IMR-90 (cell line): ENCODE measurements at regions not wholly inside any gene's neighbourhood (a gene's known extent, or its start where the extent isn't known, plus 50 kb on each side); places are given as distances from the start of the nearest gene placed in this dataset.

Experiments
- ATAC-seq: fragments of 200-7000 bp; cut with Tn5 transposase; 2 replicates; pipeline ENCODE4 v1.9.1; 2020; ENCODE audit warnings: low read depth, mild to moderate bottlenecking, moderate library complexity
- BruUV-seq: library from RNA; stranded (reverse); fragments of 400-500 nt; replicated peaks from 2 replicates; lab custom pipeline; 2021; lab: Mats Ljungman, UMichigan
- CTCF ChIA-PET: fragments of 300-600 bp; formaldehyde crosslinking; extraction: SDS; loops from one replicate; lab custom pipeline; 2021; ENCODE audit warnings: antibody characterized with exemption; lab: Yijun Ruan, JAX
- POLR2A ChIA-PET: fragments of 300-600 bp; sonication (Branson Sonifier 250); formaldehyde crosslinking; loops from one replicate; lab custom pipeline; 2022; ENCODE audit warnings: antibody characterized with exemption; ENCODE audit not compliant: unreplicated experiment; lab: Charles Lee
- DNase-seq: peaks from one replicate; pipeline ENCODE4 v3.0.0; 2013
- H2AFZ ChIP-seq: replicated peaks from 2 replicates; pipeline ENCODE3; 2013; ENCODE audit warnings: low read length, mild to moderate bottlenecking; ENCODE audit not compliant: poor library complexity
- H2AK5ac ChIP-seq: 2 replicates; pipeline ENCODE4 v1.6.1; 2013; ENCODE audit warnings: low read depth, low read length, inconsistent platforms
- H2AK9ac ChIP-seq: replicated peaks from 2 replicates; pipeline ENCODE3; 2013; ENCODE audit warnings: mild to moderate bottlenecking, low read depth, low read length, moderate library complexity; ENCODE audit not compliant: poor library complexity
- H2BK120ac ChIP-seq: 2 replicates; pipeline ENCODE4 v1.6.1; 2013; ENCODE audit warnings: low read depth, low read length, inconsistent platforms
- H2BK15ac ChIP-seq: 3 replicates; pipeline ENCODE4 v1.6.1; 2013; ENCODE audit warnings: low read depth, low read length, inconsistent platforms
- H2BK20ac ChIP-seq: 2 replicates; pipeline ENCODE4 v1.6.1; 2013; ENCODE audit warnings: low read depth, mild to moderate bottlenecking, inconsistent platforms, low read length, moderate library complexity
- H2BK5ac ChIP-seq: 2 replicates; pipeline ENCODE4 v1.6.1; 2013; ENCODE audit warnings: mild to moderate bottlenecking, low read depth, low read length, inconsistent platforms; ENCODE audit not compliant: poor library complexity, severe bottlenecking
- H3K14ac ChIP-seq: replicated peaks from 2 replicates; pipeline ENCODE4 v1.6.1; 2013; ENCODE audit warnings: low read depth, low read length, inconsistent platforms
- H3K18ac ChIP-seq: 2 replicates; pipeline ENCODE4 v1.6.1; 2013; ENCODE audit warnings: low read depth, low read length, control low read depth
- H3K23ac ChIP-seq: 2 replicates; pipeline ENCODE4 v1.6.1; 2013; ENCODE audit warnings: low read depth, low read length, inconsistent platforms
- H3K27ac ChIP-seq: 2 replicates; pipeline ENCODE4 v1.5.1; 2013; ENCODE audit warnings: mild to moderate bottlenecking, control low read depth, low read length; ENCODE audit not compliant: insufficient read depth
- H3K27me3 ChIP-seq: 2 replicates; pipeline ENCODE4 v1.6.1; 2013; ENCODE audit warnings: low read length; ENCODE audit not compliant: control insufficient read depth, insufficient read depth
- H3K36me3 ChIP-seq: 2 replicates; pipeline ENCODE4 v1.6.1; 2013; ENCODE audit warnings: low read length, mixed read lengths; ENCODE audit not compliant: control insufficient read depth, insufficient read depth
- H3K4ac ChIP-seq: 2 replicates; pipeline ENCODE4 v1.6.1; 2013; ENCODE audit warnings: low read depth, low read length, inconsistent platforms
- H3K4me1 ChIP-seq: 2 replicates; pipeline ENCODE4 v1.6.1; 2013; ENCODE audit warnings: low read length, mixed read lengths; ENCODE audit not compliant: control insufficient read depth, insufficient read depth
- H3K4me2 ChIP-seq: 2 replicates; pipeline ENCODE4 v1.6.1; 2013; ENCODE audit warnings: low read depth, mild to moderate bottlenecking, control low read depth, low read length, moderate library complexity
- H3K4me3 ChIP-seq: 2 replicates; pipeline ENCODE4 v1.5.1; 2013; ENCODE audit warnings: low read depth, mild to moderate bottlenecking, control low read depth, low read length, moderate library complexity; ENCODE audit not compliant: insufficient read depth
- H3K56ac ChIP-seq: 2 replicates; pipeline ENCODE4 v1.6.1; 2013; ENCODE audit warnings: low read length, inconsistent platforms; ENCODE audit not compliant: insufficient read depth; ENCODE audit errors: extremely low read depth
- H3K79me1 ChIP-seq, 2 experiments: 2 replicates each; pipeline ENCODE4 v1.6.1; 2013; ENCODE audit warnings: low read length in 2 of 2, inconsistent platforms in 1 of 2, low read depth in 1 of 2
- H3K9ac ChIP-seq: 2 replicates; pipeline ENCODE4 v1.6.1; 2013; ENCODE audit warnings: low read depth, low read length, control low read depth
- H3K9me1 ChIP-seq: 2 replicates; pipeline ENCODE4 v1.6.1; 2013; ENCODE audit warnings: low read length, inconsistent platforms; ENCODE audit not compliant: insufficient read depth
- H3K9me3 ChIP-seq: 2 replicates; pipeline ENCODE4 v1.6.1; 2013; ENCODE audit warnings: low read length; ENCODE audit not compliant: control insufficient read depth, insufficient read depth
- H4K20me1 ChIP-seq: 2 replicates; pipeline ENCODE4 v1.6.1; 2013; ENCODE audit warnings: low read length, inconsistent platforms; ENCODE audit not compliant: insufficient read depth
- H4K5ac ChIP-seq: 2 replicates; pipeline ENCODE4 v1.6.1; 2013; ENCODE audit warnings: mild to moderate bottlenecking, low read depth, low read length, control low read depth
- H4K8ac ChIP-seq, 2 experiments: 2 replicates each; pipeline ENCODE4 v1.6.1; 2013; ENCODE audit warnings: low read depth in 2 of 2, low read length in 2 of 2, control low read depth in 1 of 2, inconsistent platforms in 1 of 2
- H4K91ac ChIP-seq: 2 replicates; pipeline ENCODE4 v1.6.1; 2013; ENCODE audit warnings: low read depth, low read length, inconsistent platforms; ENCODE audit not compliant: insufficient read depth
- BHLHE40 ChIP-seq: fragments of 150-350 bp; IDR thresholded peaks from 2 replicates; pipeline ENCODE4 v1.6.1; 2016; ENCODE audit warnings: mild to moderate bottlenecking, low read depth, low read length
- CEBPB ChIP-seq: IDR thresholded peaks from 2 replicates; pipeline ENCODE4 v1.6.1; 2012; ENCODE audit warnings: low read depth, low read length, improper control_type of control experiment
- MAFK ChIP-seq: IDR thresholded peaks from 2 replicates; pipeline ENCODE4 v1.6.1; 2012; ENCODE audit warnings: low read depth, low read length, improper control_type of control experiment
- MAZ ChIP-seq: IDR thresholded peaks from 2 replicates; pipeline ENCODE4 v1.6.1; 2012; ENCODE audit warnings: low read depth, mild to moderate bottlenecking, low read length, improper control_type of control experiment, moderate library complexity, borderline replicate concordance
- POLR2A ChIP-seq: IDR thresholded peaks from 2 replicates; pipeline ENCODE4 v1.6.1; 2012; ENCODE audit warnings: mild to moderate bottlenecking, low read depth, low read length
- RAD21 ChIP-seq: IDR thresholded peaks from 2 replicates; pipeline ENCODE4 v1.6.1; 2012; ENCODE audit warnings: low read length, improper control_type of control experiment
- RCOR1 ChIP-seq: IDR thresholded peaks from 2 replicates; pipeline ENCODE4 v1.6.1; 2012; ENCODE audit warnings: mild to moderate bottlenecking, low read length, improper control_type of control experiment; ENCODE audit not compliant: insufficient replicate concordance
- RFX5 ChIP-seq: IDR thresholded peaks from 2 replicates; pipeline ENCODE4 v1.8.0; 2012; ENCODE audit warnings: low read depth, mild to moderate bottlenecking, low read length, moderate library complexity
- USF2 ChIP-seq: fragments of 150-350 bp; IDR thresholded peaks from 2 replicates; pipeline ENCODE4 v1.6.1; 2017; ENCODE audit warnings: mild to moderate bottlenecking, antibody characterized with exemption, low read length, low read depth
- WGBS, 2 experiments: methylation state at CpG; one replicate each; pipeline versions ENCODE4 v1.1.5 to v1.1.7; 2013; ENCODE audit warnings: missing lambda C conversion rate in 2 of 2; ENCODE audit not compliant: insufficient read length in 1 of 2; ENCODE audit errors: extremely low coverage in 2 of 2; 5-methylcytosine and 5-hydroxymethylcytosine counted together
- dilution Hi-C: fragments of 300-500 bp; cut with HindIII; formaldehyde crosslinking; loops from one replicate; pipeline ENCODE4 v1.14.3; 2018; ENCODE audit warnings: low sequenced_read_pairs; ENCODE audit not compliant: unreplicated experiment
- in situ Hi-C: fragments of 300-500 bp; cut with MboI; formaldehyde crosslinking; loops from 3 replicates; pipeline ENCODE4 v1.14.3; 2019; ENCODE audit warnings: low sequenced_read_pairs, inconsistent platforms, mixed read lengths
- intact Hi-C: fragments of 100-400 bp; cut with micrococcal nuclease; formaldehyde crosslinking; loops from 2 replicates; pipeline ENCODE4 v1.10.0; 2022

- no peaks in the 10 kb centered on the region for H3K4me1 ChIP-seq
- H4K8ac ChIP-seq: no peak overlapping the region
- TF ChIP-seq RCOR1 (no peak), RAD21 (no peak), POLR2A (no peak), MAZ (no peak), CEBPB (no peak), RFX5 (no peak), BHLHE40 (no peak), USF2 (no peak), MAFK (no peak)
- H3K79me1 ChIP-seq: no peaks in the 10 kb centered on the region
- H3K9me3 ChIP-seq: peaks cover 20% of the 10 kb centered on the region; the same call in 1 of the 2 replicates
- H3K9me1 ChIP-seq: no peaks in the 10 kb centered on the region
- no peak overlapping the region for H2BK120ac ChIP-seq
- BruUV-seq: no TSS peak
- no peak overlapping the region for H2AFZ ChIP-seq
- ChIA-PET POLR2A (no interaction called here), CTCF (no interaction called here)
- no peaks in the 10 kb centered on the region for H3K27me3 ChIP-seq
- H3K4me2 ChIP-seq: no peak overlapping the region
- no CpG with 5 or more reads among the region's 4 CpGs for WGBS, 2 experiments
- no peak overlapping the region for H2BK20ac ChIP-seq
- ATAC-seq (no peak), DNase-seq (no peak)
- no peaks in the 10 kb centered on the region for H3K36me3 ChIP-seq
- no peak overlapping the region for H2AK9ac ChIP-seq
- H2BK5ac ChIP-seq: no peak overlapping the region
- H4K91ac ChIP-seq: no peak overlapping the region
- no peak overlapping the region for H3K56ac ChIP-seq
- H3K27ac ChIP-seq: no peak overlapping the region
- H3K14ac ChIP-seq: no peak overlapping the region
- intact Hi-C loops (no loop called here), dilution Hi-C loops (no loop called here), in situ Hi-C loops (no loop called here)
- no peak overlapping the region for H3K4ac ChIP-seq
- H3K18ac ChIP-seq: no peak overlapping the region
- no peak overlapping the region for H2BK15ac ChIP-seq
- no peak overlapping the region for H3K9ac ChIP-seq
- H4K5ac ChIP-seq: no peak overlapping the region
- no peak overlapping the region for H2AK5ac ChIP-seq
- no peak overlapping the region for H3K23ac ChIP-seq
- no peak overlapping the region for H3K4me3 ChIP-seq
- H4K20me1 ChIP-seq: no peaks in the 10 kb centered on the region
These were observed 271.6 kb upstream of the PPP2R2D start for GRCh38 chr10:131629026-131629770.
